ENCODE measurements at regions not wholly inside any gene's neighbourhood (a gene's known extent, or its start where the extent isn't known, plus 50 kb on each side); places are given as distances from the start of the nearest gene placed in this dataset.

- Histone ChIP-seq H3K23ac (ENCODE audit: insufficient read length, low read depth, low read length) (no peak overlapping the region), H3K4me1 (ENCODE audit: insufficient read depth, low read length) (no peaks in the 10 kb centered on the region), H3K14ac (ENCODE audit: insufficient read depth, low read length) (no peak overlapping the region), H3K9me3 (ENCODE audit: control insufficient read depth, low read depth, low read length) (no peaks in the 10 kb centered on the region), H2BK20ac (ENCODE audit: low read depth, low read length, poor library complexity, severe bottlenecking) (no peak overlapping the region), H2AK5ac (ENCODE audit: insufficient read length, low read length) (no peak overlapping the region), H3K27me3 (ENCODE audit: insufficient read depth, low read length) (no peaks in the 10 kb centered on the region), H2BK120ac (ENCODE audit: low read depth, low read length, poor library complexity, severe bottlenecking) (no peak overlapping the region), H4K91ac (ENCODE audit: insufficient read length, low read depth, low read length) (no peak overlapping the region), H3K4ac (ENCODE audit: low read depth, low read length) (no peak overlapping the region), H4K5ac (ENCODE audit: insufficient read length, low read depth, low read length) (no peak overlapping the region), H2BK5ac (ENCODE audit: insufficient read length, low read length) (no peak overlapping the region), H2BK15ac (ENCODE audit: low read depth, low read length) (no peak overlapping the region), H3K56ac (ENCODE audit: insufficient read length, low read depth, low read length) (no peak overlapping the region), H3T11ph (ENCODE audit: low read length) (no peak overlapping the region), H3K18ac (ENCODE audit: insufficient read length, low read depth, low read length) (no peak overlapping the region), H2AFZ (ENCODE audit: low read length) (no peak overlapping the region), H3K9ac (ENCODE audit: extremely low read depth, insufficient read length, low read length) (no peak overlapping the region), H3K79me1 (ENCODE audit: insufficient read depth, low read depth, low read length, poor library complexity, severe bottlenecking) (no peaks in the 10 kb centered on the region), H3K4me2 (ENCODE audit: insufficient read depth, insufficient read length, low read length) (no peak overlapping the region), H2BK12ac (ENCODE audit: insufficient read length, low read depth, low read length) (no peak overlapping the region), H4K20me1 (ENCODE audit: control insufficient read depth, insufficient read depth, insufficient read length) (no peaks in the 10 kb centered on the region), H4K8ac (replicated peaks; ENCODE audit: insufficient read length, low read depth, low read length) (no peak overlapping the region), H3K79me2 (ENCODE audit: insufficient read depth, low read length) (no peaks in the 10 kb centered on the region), H3K27ac (ENCODE audit: insufficient read length, low read depth, low read length) (no peak overlapping the region), H3K23me2 (ENCODE audit: insufficient read length, low read depth, low read length, poor library complexity, severe bottlenecking) (no peaks in the 10 kb centered on the region)
- H3K4me3 Mint-ChIP-seq: no peak overlapping the region
- no peaks in the 10 kb centered on the region for H3K27me3 Mint-ChIP-seq (ENCODE audit: low read depth)
- peaks cover 18 to 19% of the 10 kb centered on the region in 2 experiments for H3K9me3 Mint-ChIP-seq
- TF ChIP-seq CTCF (conservative IDR thresholded peaks at IDR 0.05): no peak
- peaks cover 11 to 23% (median 20%) of the 10 kb centered on the region in 3 experiments; a peak in 6 of 7 replicates for H3K36me3 Mint-ChIP-seq (ENCODE audit: insufficient read depth in 1 of 3, low read depth in 3 of 3)
- WGBS (ENCODE audit: extremely low coverage, insufficient read length, low lambda C conversion rate): no CpG with 5 or more reads among the region's 1 CpG
- DNase-seq: no peak
- no peak overlapping the region for H3K27ac Mint-ChIP-seq
- peaks cover 4 to 5% of the 10 kb centered on the region in 2 experiments; a peak in 2 of 4 replicates for H3K4me1 Mint-ChIP-seq
Observed at GRCh38 chr9:75242426-75242825, 154.1 kb downstream of the OSTF1 start.

All from H9 (cell line).